ENCODE measurements at regions not wholly inside any gene's neighbourhood (a gene's known extent, or its start where the extent isn't known, plus 50 kb on each side); places are given as distances from the start of the nearest gene placed in this dataset.

- Histone ChIP-seq H3K9me3 (ENCODE audit: control insufficient read depth in 2 of 2, insufficient read depth in 1 of 2, low read depth in 1 of 2, low read length in 1 of 2) (no peaks in the 10 kb centered on the region), H3K36me3 (ENCODE audit: control insufficient read depth in 3 of 3, insufficient read depth in 2 of 3, low read depth in 1 of 3, low read length in 3 of 3) (no peaks in the 10 kb centered on the region), H3K4me1 (ENCODE audit: control insufficient read depth in 3 of 3, insufficient read depth in 2 of 3, low read depth in 1 of 3, low read length in 2 of 3) (peaks cover 3 to 31% (median 5%) of the 10 kb centered on the region in 3 donors), H3K27ac (ENCODE audit: low read depth in 1 of 3, low read length in 2 of 3) (peak overlapping the region; percentile 2 to 77 (median 71)), H3K27me3 (ENCODE audit: control insufficient read depth in 3 of 3, insufficient read depth in 3 of 3, low read length in 3 of 3) (no peaks in the 10 kb centered on the region), H3K4me3 (ENCODE audit: low read depth in 1 of 3, low read length in 3 of 3) (no peak overlapping the region)
- WGBS, 3 donors, result 90 to 100% (median 97%) methylated on average over 1 of the region's 1 CpG
- FAIRE-seq (no peak), DNase-seq (no peak)
Observed at GRCh38 chr14:34035934-34036250, 85.0 kb upstream of the EGLN3 start.

- no peaks in the 10 kb centered on the region for H3K27me3 ChIP-seq (ENCODE audit: control insufficient read depth in 3 of 3, insufficient read depth in 3 of 3, low read length in 3 of 3)
- FAIRE-seq (no peak), DNase-seq (peak; percentile 55 to 80)
- WGBS, 3 donors, result 17 to 55% (median 41%) methylated on average over 10 of the region's 10 CpGs
- H3K4me3 ChIP-seq (ENCODE audit: low read depth in 1 of 3, low read length in 3 of 3), result no peak overlapping the region
- no peaks in the 10 kb centered on the region for H3K36me3 ChIP-seq (ENCODE audit: control insufficient read depth in 3 of 3, insufficient read depth in 2 of 3, low read depth in 1 of 3, low read length in 3 of 3)
- no peaks in the 10 kb centered on the region for H3K9me3 ChIP-seq (ENCODE audit: control insufficient read depth in 2 of 2, insufficient read depth in 1 of 2, low read depth in 1 of 2, low read length in 1 of 2)
- H3K27ac ChIP-seq (ENCODE audit: low read depth in 1 of 3, low read length in 2 of 3), result peak overlapping the region; percentile 23 to 77 (median 71)
- H3K4me1 ChIP-seq (ENCODE audit: control insufficient read depth in 3 of 3, insufficient read depth in 2 of 3, low read depth in 1 of 3, low read length in 2 of 3), result peaks cover 3 to 31% (median 5%) of the 10 kb centered on the region in 3 donors
Observed at GRCh38 chr14:34035177-34035933, 84.5 kb upstream of the EGLN3 start.

GRCh38 chr14:34034447-34035176 is 83.7 kb upstream of the EGLN3 start:
- 75 to 84% (median 79%) methylated on average over 11 of the region's 11 CpGs for WGBS, 3 donors
- H3K27me3 ChIP-seq (ENCODE audit: control insufficient read depth in 3 of 3, insufficient read depth in 3 of 3, low read length in 3 of 3), result no peaks in the 10 kb centered on the region
- DNase-seq (no peak), FAIRE-seq (no peak)
- peak overlapping the region; percentile 14 to 71 (median 27) for H3K27ac ChIP-seq (ENCODE audit: low read depth in 1 of 3, low read length in 2 of 3)
- H3K9me3 ChIP-seq (ENCODE audit: control insufficient read depth in 2 of 2, insufficient read depth in 1 of 2, low read depth in 1 of 2, low read length in 1 of 2), result no peaks in the 10 kb centered on the region
- no peaks in the 10 kb centered on the region for H3K36me3 ChIP-seq (ENCODE audit: control insufficient read depth in 3 of 3, insufficient read depth in 2 of 3, low read depth in 1 of 3, low read length in 3 of 3)
- H3K4me3 ChIP-seq (ENCODE audit: low read depth in 1 of 3, low read length in 3 of 3), result no peak overlapping the region
- H3K4me1 ChIP-seq (ENCODE audit: control insufficient read depth in 3 of 3, insufficient read depth in 2 of 3, low read depth in 1 of 3, low read length in 2 of 3), result peaks cover 3 to 34% (median 9%) of the 10 kb centered on the region in 3 donors

DNA sequence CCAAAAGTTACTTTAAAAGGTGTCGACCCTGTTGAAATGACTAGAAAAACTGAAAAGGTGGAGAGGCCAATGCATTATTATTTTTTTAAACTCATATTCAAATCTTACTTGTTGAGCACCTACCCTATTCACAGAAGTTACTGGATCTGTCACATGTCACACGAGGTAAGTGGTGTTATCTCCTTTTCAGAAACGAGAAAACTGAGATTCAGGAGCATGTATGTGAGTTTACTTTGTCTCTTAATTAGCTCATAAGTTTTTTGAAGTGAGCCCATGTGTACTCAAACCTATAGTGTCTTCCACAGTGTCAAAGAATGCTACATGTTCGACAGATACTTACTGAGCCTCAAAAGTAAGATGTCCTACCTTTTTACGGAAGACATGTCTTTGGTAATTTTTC is 81.8 kb upstream of the EGLN3 start:
- WGBS, 3 donors, result 69 to 92% (median 83%) methylated on average over 5 of the region's 5 CpGs
- Histone ChIP-seq H3K4me3 (ENCODE audit: low read depth in 1 of 3, low read length in 3 of 3) (no peak overlapping the region), H3K27ac (ENCODE audit: low read depth in 1 of 3, low read length in 2 of 3) (no peak overlapping the region), H3K4me1 (ENCODE audit: control insufficient read depth in 3 of 3, insufficient read depth in 2 of 3, low read depth in 1 of 3, low read length in 2 of 3) (peaks cover 3 to 24% (median 12%) of the 10 kb centered on the region in 3 donors), H3K9me3 (ENCODE audit: control insufficient read depth in 2 of 2, insufficient read depth in 1 of 2, low read depth in 1 of 2, low read length in 1 of 2) (no peaks in the 10 kb centered on the region), H3K27me3 (ENCODE audit: control insufficient read depth in 3 of 3, insufficient read depth in 3 of 3, low read length in 3 of 3) (no peaks in the 10 kb centered on the region), H3K36me3 (ENCODE audit: control insufficient read depth in 3 of 3, insufficient read depth in 2 of 3, low read depth in 1 of 3, low read length in 3 of 3) (no peaks in the 10 kb centered on the region)
- FAIRE-seq (no peak), DNase-seq (no peak)

DNA sequence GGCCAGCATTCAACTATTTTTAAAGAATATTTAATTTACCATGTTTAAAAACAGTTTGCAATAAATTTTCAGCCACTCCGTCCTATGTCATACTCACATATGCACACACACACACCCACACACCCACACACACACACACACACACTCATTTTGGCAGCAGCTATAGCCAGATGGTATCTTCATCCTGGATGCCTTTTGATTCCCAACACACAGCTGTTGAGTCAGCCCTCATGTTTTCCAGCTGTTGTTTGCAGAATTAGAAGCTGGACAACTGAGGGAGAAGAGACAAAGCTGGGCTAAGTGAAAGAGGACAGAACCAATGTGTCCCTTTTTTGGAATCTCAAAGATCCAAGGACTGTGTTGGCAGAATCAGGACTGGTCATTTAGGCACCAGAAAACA is 80.0 kb upstream of the EGLN3 start:
- no peak for FAIRE-seq
- Histone ChIP-seq H3K27ac (ENCODE audit: low read depth in 1 of 3, low read length in 2 of 3) (no peak overlapping the region), H3K4me1 (ENCODE audit: control insufficient read depth in 3 of 3, insufficient read depth in 2 of 3, low read depth in 1 of 3, low read length in 2 of 3) (peaks cover under 1 to 21% (median 12%) of the 10 kb centered on the region in 3 donors)

DNA sequence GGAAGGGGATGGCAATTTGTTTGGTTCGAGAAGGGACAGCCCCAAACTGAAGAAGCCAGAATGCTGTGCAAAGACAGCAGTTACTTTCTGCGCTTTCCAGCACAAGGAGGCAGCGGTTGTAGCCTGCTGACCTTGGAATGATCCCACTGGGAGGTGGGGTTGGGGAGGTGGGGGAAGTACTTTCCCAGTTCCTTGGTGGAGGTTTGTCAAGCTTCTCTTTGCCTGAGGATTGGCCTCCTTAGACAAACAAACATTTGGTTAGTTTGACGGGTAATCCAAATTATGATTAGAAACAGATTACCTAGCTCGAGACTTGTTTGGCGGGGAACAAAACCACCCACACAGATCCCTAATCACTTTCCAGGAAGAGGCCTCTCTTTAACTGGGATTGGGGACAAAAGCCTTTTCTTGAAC is 79.1 kb upstream of the EGLN3 start:
- no peaks in the 10 kb centered on the region for H3K9me3 ChIP-seq (ENCODE audit: control insufficient read depth in 2 of 2, insufficient read depth in 1 of 2, low read depth in 1 of 2, low read length in 1 of 2)
- 52 to 55% (median 53%) methylated on average over 6 of the region's 6 CpGs for WGBS, 3 donors
- no peaks in the 10 kb centered on the region for H3K27me3 ChIP-seq (ENCODE audit: control insufficient read depth in 3 of 3, insufficient read depth in 3 of 3, low read length in 3 of 3)
- H3K4me3 ChIP-seq (ENCODE audit: low read depth in 1 of 3, low read length in 3 of 3), result no peak overlapping the region
- H3K27ac ChIP-seq (ENCODE audit: low read depth in 1 of 3, low read length in 2 of 3), result peak overlapping the region in 2 of 3 donors; percentile 7 to 45
- no peak for DNase-seq
- H3K4me1 ChIP-seq (ENCODE audit: control insufficient read depth in 3 of 3, insufficient read depth in 2 of 3, low read depth in 1 of 3, low read length in 2 of 3), result peaks cover 0 to 12% (median 7%) of the 10 kb centered on the region in 3 donors
- FAIRE-seq, result no peak
- no peaks in the 10 kb centered on the region for H3K36me3 ChIP-seq (ENCODE audit: control insufficient read depth in 3 of 3, insufficient read depth in 2 of 3, low read depth in 1 of 3, low read length in 3 of 3)

More for the DNA sequence above, 80.0 kb upstream of the EGLN3 start:
- H3K9me3 ChIP-seq (ENCODE audit: control insufficient read depth in 2 of 2, insufficient read depth in 1 of 2, low read depth in 1 of 2, low read length in 1 of 2), result no peaks in the 10 kb centered on the region
- no peaks in the 10 kb centered on the region for H3K27me3 ChIP-seq (ENCODE audit: control insufficient read depth in 3 of 3, insufficient read depth in 3 of 3, low read length in 3 of 3)
- DNase-seq, result peak in 1 of 2 donors; percentile 22
- WGBS, 3 donors, result 51 to 83% (median 64%) methylated on average over 1 of the region's 1 CpG
- no peak overlapping the region for H3K4me3 ChIP-seq (ENCODE audit: low read depth in 1 of 3, low read length in 3 of 3)
- H3K36me3 ChIP-seq (ENCODE audit: control insufficient read depth in 3 of 3, insufficient read depth in 2 of 3, low read depth in 1 of 3, low read length in 3 of 3), result no peaks in the 10 kb centered on the region

DNA sequence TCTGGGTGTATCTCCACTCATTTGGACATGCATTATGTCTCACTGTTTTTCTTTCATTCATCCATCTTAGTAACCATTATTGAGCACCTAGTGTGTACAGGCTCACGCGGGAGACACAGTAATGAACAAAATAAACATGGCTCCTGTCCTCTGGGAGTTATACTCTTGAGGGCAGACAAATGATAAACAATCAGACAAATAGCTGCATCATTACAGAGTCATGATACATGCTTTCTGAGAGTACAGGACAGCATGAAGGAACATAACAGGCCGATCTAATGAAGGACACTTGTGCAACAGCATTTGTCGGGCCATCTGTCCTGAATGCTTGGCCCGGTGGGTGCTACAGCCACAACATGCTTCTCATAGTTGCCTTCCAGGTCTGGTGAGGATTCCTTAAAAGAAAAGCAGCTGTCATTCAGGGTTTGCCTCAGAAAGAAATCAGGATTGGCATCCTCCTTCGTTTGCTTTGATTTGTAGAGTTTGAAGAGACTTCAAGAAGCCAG is 77.2 kb upstream of the EGLN3 start:
- no peak for FAIRE-seq
- Histone ChIP-seq H3K27ac (ENCODE audit: low read depth in 1 of 3, low read length in 2 of 3) (no peak overlapping the region), H3K9me3 (ENCODE audit: control insufficient read depth in 2 of 2, insufficient read depth in 1 of 2, low read depth in 1 of 2, low read length in 1 of 2) (no peaks in the 10 kb centered on the region), H3K4me3 (ENCODE audit: low read depth in 1 of 3, low read length in 3 of 3) (no peak overlapping the region), H3K27me3 (ENCODE audit: control insufficient read depth in 3 of 3, insufficient read depth in 3 of 3, low read length in 3 of 3) (no peaks in the 10 kb centered on the region), H3K36me3 (ENCODE audit: control insufficient read depth in 3 of 3, insufficient read depth in 2 of 3, low read depth in 1 of 3, low read length in 3 of 3) (no peaks in the 10 kb centered on the region), H3K4me1 (ENCODE audit: control insufficient read depth in 3 of 3, insufficient read depth in 2 of 3, low read depth in 1 of 3, low read length in 2 of 3) (peaks cover 0 to 12% (median 7%) of the 10 kb centered on the region in 3 donors)
- 76 to 89% (median 82%) methylated on average over 6 of the region's 6 CpGs for WGBS, 3 donors
- no peak for DNase-seq

DNA sequence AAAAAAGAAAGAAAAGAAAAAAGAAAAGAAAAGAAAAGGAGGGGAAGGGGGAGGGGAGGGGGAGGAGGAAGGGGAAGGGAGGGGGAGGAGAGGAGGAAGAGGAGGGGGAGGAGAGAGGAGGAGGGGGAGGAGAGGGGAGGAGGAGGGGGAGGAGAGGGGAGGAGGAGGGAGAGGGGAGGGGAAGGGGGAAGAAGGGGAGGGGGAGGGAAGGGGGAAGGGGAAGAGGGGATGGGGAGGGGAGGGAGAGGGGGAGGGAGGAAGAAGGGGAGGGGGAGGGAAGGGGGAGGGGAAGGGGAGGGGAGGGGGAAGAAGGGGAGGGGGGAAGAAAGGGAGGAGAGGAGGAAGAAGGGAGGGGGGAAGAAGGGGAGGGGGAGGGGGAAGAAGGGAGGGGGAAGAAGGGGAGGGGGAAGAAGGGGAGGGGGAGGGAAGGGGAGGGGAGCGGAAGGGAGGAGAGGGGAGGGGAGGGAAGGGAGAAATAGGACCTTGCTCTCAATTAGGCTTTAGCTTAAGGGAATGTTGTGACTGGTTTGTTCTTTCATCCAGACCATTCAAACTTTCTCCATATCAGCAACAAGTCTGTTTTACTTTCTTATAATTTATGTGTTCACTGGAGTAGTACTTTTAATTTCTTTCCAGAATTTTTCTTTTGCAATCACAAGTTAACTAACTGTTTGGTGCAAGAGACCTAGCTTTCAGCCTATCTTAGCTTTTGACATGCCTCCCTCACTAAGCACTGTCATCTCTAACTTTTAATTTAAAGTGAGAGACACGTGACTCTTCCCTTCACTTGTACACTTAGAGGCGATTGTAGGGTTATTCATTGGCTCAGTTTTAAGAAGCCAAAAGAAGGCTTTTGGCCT is 76.5 kb upstream of the EGLN3 start:
- Histone ChIP-seq H3K27me3 (ENCODE audit: control insufficient read depth in 3 of 3, insufficient read depth in 3 of 3, low read length in 3 of 3) (no peaks in the 10 kb centered on the region), H3K27ac (ENCODE audit: low read depth in 1 of 3, low read length in 2 of 3) (no peak overlapping the region), H3K36me3 (ENCODE audit: control insufficient read depth in 3 of 3, insufficient read depth in 2 of 3, low read depth in 1 of 3, low read length in 3 of 3) (no peaks in the 10 kb centered on the region), H3K4me3 (ENCODE audit: low read depth in 1 of 3, low read length in 3 of 3) (no peak overlapping the region), H3K4me1 (ENCODE audit: control insufficient read depth in 3 of 3, insufficient read depth in 2 of 3, low read depth in 1 of 3, low read length in 2 of 3) (peaks cover 2 to 12% (median 7%) of the 10 kb centered on the region in 3 donors), H3K9me3 (ENCODE audit: control insufficient read depth in 2 of 2, insufficient read depth in 1 of 2, low read depth in 1 of 2, low read length in 1 of 2) (no peaks in the 10 kb centered on the region)
- WGBS, 3 donors, result 56 to 71% (median 63%) methylated on average over 2 to 3 of the region's 3 CpGs
- DNase-seq, result no peak
- no peak for FAIRE-seq
